Suprapubic skin (tissue), 3 donors: ENCODE measurements at regions not wholly inside any gene's neighbourhood (a gene's known extent, or its start where the extent isn't known, plus 50 kb on each side); places are given as distances from the start of the nearest gene placed in this dataset.

Experiments
- CTCF ChIP-seq, 2 donors: fragments of 200-600 bp in 1 of 2; fragments of 450-650 bp in 1 of 2; sonication (generic) in 1 of 2; IDR thresholded peaks; one replicate each; pipeline ENCODE4 v1.5.1; 2016 to 2019; ENCODE audit warnings: antibody characterized with exemption in 2 of 2, mild to moderate bottlenecking in 1 of 2, moderate library complexity in 1 of 2
- EP300 ChIP-seq: sonication (generic); formaldehyde crosslinking; IDR thresholded peaks from one replicate; pipeline ENCODE4 v1.6.1; 2017; ENCODE audit warnings: antibody characterized with exemption
- POLR2A ChIP-seq, 2 donors: fragments of 450-650 bp; IDR thresholded peaks; one replicate each; pipeline ENCODE4 v1.6.1; 2017; ENCODE audit warnings: antibody characterized with exemption in 2 of 2, mild to moderate bottlenecking in 2 of 2, moderate library complexity in 2 of 2

GRCh38 chr2:118333664-118334063, 245.4 kb downstream of the INSIG2 start:
- TF ChIP-seq POLR2A (IDR thresholded peaks at IDR 0.05) (no peak), CTCF (IDR thresholded peaks at IDR 0.05) (no peak), EP300 (no peak)
